Astrocyte (in vitro differentiated cells and primary cell): ENCODE measurements at regions not wholly inside any gene's neighbourhood (a gene's known extent, or its start where the extent isn't known, plus 50 kb on each side); places are given as distances from the start of the nearest gene placed in this dataset.

ENCODE experiments used
- CTCF ChIP-seq: IDR thresholded peaks from 2 replicates; pipeline ENCODE4 v1.5.1; 2011; ENCODE audit warnings: low read depth, mild to moderate bottlenecking, inconsistent platforms, low read length, moderate library complexity; ENCODE audit not compliant: insufficient read depth
- EZH2 ChIP-seq: IDR thresholded peaks from 2 replicates; pipeline ENCODE4 v1.6.1; 2012; ENCODE audit warnings: mild to moderate bottlenecking, low read length, inconsistent platforms; ENCODE audit not compliant: insufficient read depth

GRCh38 chr4:12583275-12583674, 900.9 kb downstream of the RAB28 start:
- TF ChIP-seq CTCF (no peak), EZH2 (no peak)
